GM18502 (cell line): ENCODE measurements at regions not wholly inside any gene's neighbourhood (a gene's known extent, or its start where the extent isn't known, plus 50 kb on each side); places are given as distances from the start of the nearest gene placed in this dataset.
"Not testable (repeated sequence)": the region's sequence is repeated elsewhere in the genome, so short reads cannot be mapped to it uniquely, and the experiment has no call there.

Experiments used
- ATAC-seq: cut with Tn5 transposase; IDR thresholded peaks from one replicate; pipeline ENCODE4 v1.9.1; 2021; ENCODE audit warnings: mild to moderate bottlenecking; ENCODE audit not compliant: unreplicated experiment, poor library complexity

DNA sequence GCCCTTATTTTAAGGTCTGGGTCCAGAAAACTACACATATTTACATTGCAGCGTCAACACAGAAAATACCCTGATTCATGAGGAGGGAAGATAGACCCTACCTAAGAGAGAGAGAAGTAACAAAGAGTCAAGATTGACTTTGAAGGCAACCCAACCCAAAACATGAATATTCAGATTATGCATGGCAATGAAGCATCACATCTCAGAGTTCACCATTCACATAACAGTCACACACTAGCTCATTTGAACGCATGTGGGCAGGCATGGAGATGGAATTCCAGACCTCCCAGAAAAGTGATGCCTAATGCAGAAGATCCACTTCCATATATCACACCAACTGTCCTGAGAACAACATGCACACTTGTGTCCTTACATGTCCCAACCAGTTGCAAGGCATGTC lies 190.1 kb upstream of the ITGA1 start:
- ATAC-seq, result no peak

DNA sequence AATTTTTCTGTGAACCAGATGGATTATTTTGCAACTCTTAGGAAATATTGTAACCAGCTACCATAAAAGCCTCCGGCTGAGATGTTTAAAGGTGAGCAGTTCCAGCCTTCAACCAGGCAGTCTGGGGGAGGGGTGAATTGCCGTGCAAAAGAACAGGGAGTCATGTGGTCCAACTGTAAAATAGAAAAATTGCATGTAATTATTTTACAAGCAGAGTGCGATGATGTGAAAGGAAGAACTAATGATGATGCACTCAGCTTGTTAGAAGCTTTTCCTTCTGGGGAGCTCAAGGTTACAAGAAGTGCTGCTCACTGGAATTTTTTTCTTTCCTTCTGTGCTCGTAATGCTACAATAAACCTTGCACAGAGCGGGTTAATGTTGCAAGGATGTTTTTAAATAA lies 188.7 kb upstream of the ITGA1 start:
- ATAC-seq, result no peak

GRCh38 chr5:52603778-52604554 lies 183.8 kb upstream of the ITGA1 start:
- no peak for ATAC-seq

- no peak for ATAC-seq
Observed at GRCh38 chr5:52605317-52606313, 182.1 kb upstream of the ITGA1 start.

GRCh38 chr5:52607227-52607824 lies 180.4 kb upstream of the ITGA1 start:
- ATAC-seq, result no peak

DNA sequence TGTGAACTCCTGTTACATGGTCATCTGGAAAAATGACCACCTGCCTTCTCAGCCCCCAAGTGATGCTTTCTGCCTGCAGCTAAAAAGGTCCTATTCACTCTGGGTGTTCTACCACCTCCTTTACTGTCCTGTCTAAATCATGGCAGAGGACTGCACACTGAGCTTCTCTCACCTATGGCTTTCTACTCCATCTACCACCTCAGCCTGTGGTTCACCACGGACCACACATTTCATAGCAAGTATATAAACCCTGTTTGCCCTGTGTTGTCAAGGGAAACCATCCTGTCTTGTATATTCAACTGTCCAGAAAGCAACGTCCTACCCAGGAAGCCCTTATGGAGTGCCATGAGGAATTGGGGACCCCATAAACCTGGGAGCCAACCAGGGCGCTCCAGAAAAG lies 167.4 kb upstream of the ITGA1 start:
- ATAC-seq, result no peak

DNA sequence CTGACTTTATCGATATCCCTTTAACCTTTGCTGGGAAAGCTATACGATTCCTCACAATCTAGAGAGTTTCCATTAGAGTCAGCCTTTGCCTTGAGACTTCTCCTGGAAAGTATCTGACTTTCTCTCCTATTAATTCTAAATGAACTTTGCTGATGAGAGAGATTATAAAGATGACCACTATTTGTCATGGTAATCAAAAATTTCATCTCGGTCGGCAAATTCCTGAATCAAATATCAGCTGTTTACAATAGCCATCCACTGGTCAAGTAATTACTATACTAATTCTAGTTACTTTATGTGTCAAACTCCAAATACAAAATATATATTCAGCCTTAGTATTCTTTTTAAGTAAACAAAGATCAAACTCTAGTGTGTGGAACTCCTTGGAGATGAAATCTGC lies 164.4 kb upstream of the ITGA1 start:
- ATAC-seq, result no peak

DNA sequence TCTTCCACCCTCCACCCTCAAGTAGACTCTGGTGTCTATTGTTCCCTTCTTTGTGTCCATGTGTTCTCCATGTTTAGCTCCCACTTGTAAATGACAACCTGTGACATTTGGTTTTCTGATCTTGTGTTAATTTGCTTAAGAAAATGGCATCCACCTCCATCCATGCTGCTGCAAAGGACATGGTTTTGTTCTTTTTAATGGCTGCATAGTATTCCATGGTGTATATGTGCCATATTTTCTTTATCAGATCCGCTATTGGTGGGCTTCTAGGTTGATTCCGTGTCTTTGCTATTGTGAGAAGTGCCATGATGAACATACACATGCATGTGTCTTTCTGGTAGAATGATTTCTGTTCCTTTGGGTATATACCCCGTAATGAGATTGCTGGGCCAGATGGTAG lies 163.4 kb upstream of the ITGA1 start:
- ATAC-seq, result no peak

DNA sequence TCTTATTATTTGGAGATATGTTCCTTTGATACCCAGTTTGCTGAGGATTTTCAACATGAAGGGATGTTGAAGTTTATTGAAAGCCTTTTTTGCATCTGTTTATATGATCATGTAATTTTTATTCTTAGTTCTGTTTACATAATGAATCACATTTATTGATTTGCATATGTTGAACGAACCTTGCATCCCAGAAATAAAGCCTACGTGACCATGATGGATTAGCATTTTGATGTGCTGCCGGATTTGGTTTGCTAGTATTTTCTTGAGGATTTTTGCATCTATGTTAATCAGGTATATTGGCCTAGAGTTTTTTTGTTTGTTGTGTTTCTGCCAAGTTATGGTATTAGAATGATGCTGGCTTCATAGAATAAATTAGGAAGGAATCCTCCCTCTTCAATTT lies 161.4 kb upstream of the ITGA1 start:
- no peak for ATAC-seq

GRCh38 chr5:52627740-52628139 lies 160.0 kb upstream of the ITGA1 start:
- ATAC-seq, result no peak

GRCh38 chr5:52632281-52632680 lies 155.4 kb upstream of the ITGA1 start:
- ATAC-seq, result no peak

GRCh38 chr5:52634171-52634570 lies 153.5 kb upstream of the ITGA1 start:
- ATAC-seq, result not testable (repeated sequence)

DNA sequence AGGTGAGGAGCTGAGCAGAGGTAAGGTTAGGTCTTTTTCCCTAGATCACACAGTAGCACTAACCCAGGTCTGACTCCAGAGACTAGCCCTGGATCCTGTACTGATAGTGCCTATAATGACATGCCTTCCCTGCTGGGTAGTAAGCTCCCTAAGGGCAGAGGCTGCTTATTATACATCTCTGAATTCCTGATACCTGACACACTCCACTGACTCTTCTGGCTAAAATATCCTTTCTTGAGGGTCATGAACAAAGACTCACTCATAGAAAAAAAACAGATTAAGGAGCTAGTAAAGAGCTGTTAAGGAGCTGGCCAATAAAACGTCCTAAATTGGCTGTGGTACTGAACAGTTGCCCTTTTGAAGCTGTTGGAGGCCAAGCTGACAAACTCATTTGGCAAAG lies 149.0 kb upstream of the ITGA1 start:
- ATAC-seq, result no peak

DNA sequence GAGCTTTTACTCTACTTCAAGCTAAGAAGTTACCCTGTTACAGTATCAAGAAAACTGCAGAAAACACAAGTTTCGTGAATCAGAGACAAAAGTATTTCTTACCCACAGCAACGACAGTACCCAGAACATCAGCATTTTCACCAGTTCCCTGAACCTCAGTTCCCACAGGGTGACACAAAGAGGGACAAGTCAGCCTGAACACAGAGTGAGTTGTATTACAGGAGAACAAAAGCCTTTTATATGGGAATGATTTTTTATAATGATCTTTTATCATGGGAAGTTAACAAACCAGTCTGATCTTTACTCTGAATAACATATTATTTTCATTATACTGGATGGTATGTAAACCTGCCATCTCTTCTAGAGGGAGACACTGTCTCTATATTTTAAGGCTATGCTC lies 139.0 kb upstream of the ITGA1 start:
- ATAC-seq, result no peak

DNA sequence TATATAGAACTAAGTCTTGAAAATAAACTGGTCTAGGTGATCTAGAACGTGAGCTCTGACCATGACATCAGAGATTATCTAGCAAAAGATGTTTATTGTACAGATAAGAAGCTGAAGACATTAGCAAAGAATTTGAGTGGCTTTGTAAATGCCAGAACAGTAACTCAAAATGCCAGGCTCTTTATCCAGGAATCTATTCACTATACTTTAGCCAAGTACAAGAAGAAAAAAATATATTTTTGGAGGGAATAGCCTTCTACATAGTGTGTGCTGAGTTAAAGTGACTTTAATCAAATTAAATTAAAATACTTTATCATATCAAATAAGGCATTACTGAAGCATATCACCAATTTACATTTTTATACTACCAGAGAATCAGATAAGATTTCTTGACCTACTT lies 132.6 kb upstream of the ITGA1 start:
- ATAC-seq, result no peak

GRCh38 chr5:52656569-52657246 lies 131.0 kb upstream of the ITGA1 start:
- peak; percentile 26 for ATAC-seq

DNA sequence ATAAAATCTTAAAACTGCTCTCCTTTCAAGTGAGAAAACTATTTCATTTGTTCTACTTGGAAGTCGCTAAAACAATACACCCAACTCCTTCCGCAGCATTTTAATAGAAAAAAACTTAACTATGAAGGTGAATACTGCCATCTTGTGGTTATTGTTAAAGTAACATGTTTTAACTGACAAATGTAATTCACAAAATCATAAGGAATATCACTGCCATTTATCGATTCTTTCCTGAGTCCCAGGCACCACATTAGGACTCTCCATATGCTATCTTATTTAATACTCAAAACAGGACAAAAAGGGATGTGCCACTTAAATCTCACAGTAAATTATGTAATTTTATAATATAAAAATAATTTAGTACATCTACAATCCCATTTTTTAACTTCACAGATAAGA lies 130.5 kb upstream of the ITGA1 start:
- ATAC-seq, result peak; percentile 75

- ATAC-seq, result no peak
Observed at GRCh38 chr5:52658246-52658645, 129.5 kb upstream of the ITGA1 start.

DNA sequence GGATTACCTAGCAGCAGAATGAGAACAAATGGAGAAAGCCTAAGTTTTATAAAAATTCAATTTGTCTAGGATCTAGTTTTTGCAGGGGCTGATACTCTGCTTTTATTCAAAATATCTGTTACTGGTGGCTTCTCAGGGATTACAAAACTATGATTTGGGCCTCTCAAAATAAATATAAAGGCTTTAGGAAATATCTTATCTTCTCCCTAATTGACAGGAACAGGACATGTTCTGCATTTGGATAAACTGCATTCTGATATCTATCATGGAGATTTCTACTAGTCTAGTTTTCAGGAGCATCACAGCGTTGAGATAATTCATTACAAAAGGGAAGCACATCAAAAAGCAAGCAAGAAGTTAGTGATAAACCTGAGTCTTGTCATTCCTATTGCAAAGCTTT lies 127.1 kb upstream of the ITGA1 start:
- ATAC-seq, result no peak

- no peak for ATAC-seq
Observed at GRCh38 chr5:52661903-52662595, 125.7 kb upstream of the ITGA1 start.
